NCI-H1694 (cell line): ENCODE measurements at regions not wholly inside any gene's neighbourhood (a gene's known extent, or its start where the extent isn't known, plus 50 kb on each side); places are given as distances from the start of the nearest gene placed in this dataset.

ENCODE experiments used
- DNase-seq: peaks from one replicate; lab custom pipeline; 2025; lab: John Stamatoyannopoulos, UW

- no peak for DNase-seq
Measured at GRCh38 chr2:211067029-211067428, 510.6 kb downstream of the CPS1 start.

GRCh38 chr2:211068108-211068780 is 511.8 kb downstream of the CPS1 start:
- DNase-seq: no peak

- DNase-seq: no peak
Measured at GRCh38 chr2:211070547-211070946, 514.1 kb downstream of the CPS1 start.

GRCh38 chr2:211077216-211077767 is 520.9 kb downstream of the CPS1 start:
- DNase-seq: no peak

- no peak for DNase-seq
Measured at GRCh38 chr2:211084352-211084751, 528.0 kb downstream of the CPS1 start.

- DNase-seq: peak; percentile 65
Measured at GRCh38 chr2:211085056-211085680, 528.8 kb downstream of the CPS1 start.

GRCh38 chr2:211086049-211086448 is 529.6 kb downstream of the CPS1 start:
- no peak for DNase-seq

- DNase-seq: no peak
Measured at GRCh38 chr2:211089127-211089526, 532.7 kb downstream of the CPS1 start.

- DNase-seq: peak; percentile 2
Measured at GRCh38 chr2:211093743-211094303, 537.4 kb downstream of the CPS1 start.

GRCh38 chr2:211103989-211104388 is 547.6 kb downstream of the CPS1 start:
- no peak for DNase-seq

GRCh38 chr2:211113334-211114175 is 557.2 kb downstream of the CPS1 start:
- DNase-seq: peak; percentile 61

- peak; percentile 93 for DNase-seq
Measured at GRCh38 chr2:211114826-211115455, 558.5 kb downstream of the CPS1 start.

- no peak for DNase-seq
Measured at GRCh38 chr2:211117026-211117425, 560.6 kb downstream of the CPS1 start.

- DNase-seq: no peak
Measured at GRCh38 chr2:211126256-211126655, 569.9 kb downstream of the CPS1 start.

- no peak for DNase-seq
Measured at GRCh38 chr2:211127501-211127900, 571.1 kb downstream of the CPS1 start.

GRCh38 chr2:211128287-211128686 is 571.9 kb downstream of the CPS1 start:
- no peak for DNase-seq

GRCh38 chr2:211129798-211130197 is 573.4 kb downstream of the CPS1 start:
- DNase-seq: no peak

- DNase-seq: no peak
Measured at GRCh38 chr2:211132046-211132445, 575.6 kb downstream of the CPS1 start.

- no peak for DNase-seq
Measured at GRCh38 chr2:211132573-211132972, 576.2 kb downstream of the CPS1 start.

- no peak for DNase-seq
Measured at GRCh38 chr2:211133766-211134165, 577.4 kb downstream of the CPS1 start.

- no peak for DNase-seq
Measured at GRCh38 chr2:211138551-211138950, 582.2 kb downstream of the CPS1 start.

GRCh38 chr2:211141646-211142045 is 585.2 kb downstream of the CPS1 start:
- no peak for DNase-seq
